ENCODE measurements at regions not wholly inside any gene's neighbourhood (a gene's known extent, or its start where the extent isn't known, plus 50 kb on each side); places are given as distances from the start of the nearest gene placed in this dataset.

- TF ChIP-seq CTCF (IDR thresholded peaks at IDR 0.05), result no peak
- intact Hi-C loops (cut with DNase I), result loop anchor here in 1 of 3 donors (10.0 kb wide), 1 partner anchor 66 kb away; no protein-coding TSS in a partner anchor
- Histone ChIP-seq H3K27ac (no peak overlapping the region), H3K4me1 (no peaks in the 10 kb centered on the region), H3K9me3 (no peaks in the 10 kb centered on the region), H3K4me3 (no peak overlapping the region), H3K36me3 (no peaks in the 10 kb centered on the region), H3K27me3 (no peaks in the 10 kb centered on the region)
- FAIRE-seq (no peak), DNase-seq (peak in 1 of 6 donors; percentile 24), ATAC-seq (no peak)
- WGBS, 2 donors, result 65 to 69% methylated on average over 4 of the region's 4 CpGs
Observed at GRCh38 chr2:42858140-42859005, 66.0 kb upstream of the HAAO start.

GRCh38 chr2:42856891-42857632 is 64.7 kb upstream of the HAAO start:
- Histone ChIP-seq H3K27ac (no peak overlapping the region), H3K27me3 (no peaks in the 10 kb centered on the region), H3K36me3 (no peaks in the 10 kb centered on the region), H3K9me3 (no peaks in the 10 kb centered on the region), H3K4me1 (no peaks in the 10 kb centered on the region), H3K4me3 (no peak overlapping the region)
- WGBS, 2 donors, result 92 to 95% methylated on average over 22 to 23 of the region's 23 CpGs
- intact Hi-C loops (cut with DNase I), result loop anchor here in 1 of 3 donors (10.0 kb wide), 1 partner anchor 68 kb away; no protein-coding TSS in a partner anchor
- ATAC-seq, result no peak
- no peak for TF ChIP-seq CTCF (IDR thresholded peaks at IDR 0.05)
- peak in 1 of 6 donors; percentile 47 for DNase-seq
- FAIRE-seq, result no peak

- H3K4me3 ChIP-seq, result no peak overlapping the region
- no peak overlapping the region for H3K27ac ChIP-seq
- no peaks in the 10 kb centered on the region for H3K4me1 ChIP-seq
- ATAC-seq (no peak), FAIRE-seq (no peak), DNase-seq (peak in 1 of 6 donors; percentile 49)
- intact Hi-C loops (cut with DNase I), result loop anchor here in 1 of 3 donors (10.0 kb wide), 1 partner anchor 69 kb away; no protein-coding TSS in a partner anchor
- no peak for TF ChIP-seq CTCF (IDR thresholded peaks at IDR 0.05)
- 88 to 93% methylated on average over 16 of the region's 16 CpGs for WGBS, 2 donors
- H3K27me3 ChIP-seq, result no peaks in the 10 kb centered on the region
- H3K9me3 ChIP-seq, result no peaks in the 10 kb centered on the region
- no peaks in the 10 kb centered on the region for H3K36me3 ChIP-seq
Observed at GRCh38 chr2:42856106-42856860, 63.9 kb upstream of the HAAO start.

- DNase-seq (peak in 1 of 6 donors; percentile 49), ATAC-seq (no peak), FAIRE-seq (no peak)
- TF ChIP-seq CTCF (IDR thresholded peaks at IDR 0.05), result no peak
- Histone ChIP-seq H3K4me1 (no peaks in the 10 kb centered on the region), H3K36me3 (no peaks in the 10 kb centered on the region), H3K27me3 (no peaks in the 10 kb centered on the region), H3K27ac (no peak overlapping the region), H3K4me3 (no peak overlapping the region), H3K9me3 (no peaks in the 10 kb centered on the region)
- intact Hi-C loops (cut with DNase I), result loop anchor here in 1 of 3 donors (10.0 kb wide), 1 partner anchor 69 kb away; no protein-coding TSS in a partner anchor
- 72 to 73% methylated on average over 11 of the region's 11 CpGs for WGBS, 2 donors
Observed at GRCh38 chr2:42855221-42855970, 63.0 kb upstream of the HAAO start.

Measured in pancreas (tissue), 10 donors.